ENCODE measurements at regions not wholly inside any gene's neighbourhood (a gene's known extent, or its start where the extent isn't known, plus 50 kb on each side); places are given as distances from the start of the nearest gene placed in this dataset.

GRCh38 chr5:57696825-57697570, 214.4 kb upstream of the ACTBL2 start:
- TF ChIP-seq CTCF (IDR thresholded peaks at IDR 0.05) (no peak), POLR2A (IDR thresholded peaks at IDR 0.05) (no peak)
